ENCODE measurements at regions not wholly inside any gene's neighbourhood (a gene's known extent, or its start where the extent isn't known, plus 50 kb on each side); places are given as distances from the start of the nearest gene placed in this dataset.

- FAIRE-seq (no peak), DNase-seq (no peak)
- intact Hi-C loops (cut with DNase I) = no loop called here
- Histone ChIP-seq H3K4me1 (ENCODE audit: control insufficient read depth in 2 of 3, insufficient read depth in 2 of 3, low read depth in 1 of 3, low read length in 3 of 3) (no peaks in the 10 kb centered on the region), H3K27me3 (ENCODE audit: control insufficient read depth, insufficient read depth, low read length) (no peaks in the 10 kb centered on the region), H3K36me3 (ENCODE audit: control insufficient read depth in 2 of 3, insufficient read depth in 3 of 3, low read length in 3 of 3) (no peaks in the 10 kb centered on the region), H3K27ac (ENCODE audit: low read depth in 2 of 2, low read length in 2 of 2) (no peak overlapping the region), H3K4me3 (ENCODE audit: low read length in 3 of 3) (no peak overlapping the region), H3K9ac (ENCODE audit: low read length in 3 of 3) (no peak overlapping the region), H3K9me3 (ENCODE audit: control insufficient read depth in 2 of 3, insufficient read depth in 1 of 3, low read length in 3 of 3) (no peaks in the 10 kb centered on the region)
- no peak for TF ChIP-seq CTCF (IDR thresholded peaks at IDR 0.05; ENCODE audit: borderline replicate concordance, extremely low read depth, insufficient read depth)
These were observed 101.5 kb upstream of the RAP1B start for GRCh38 chr12:68509242-68509641.

- H3K27me3 ChIP-seq (ENCODE audit: control insufficient read depth, insufficient read depth, low read length) = no peaks in the 10 kb centered on the region
- no peaks in the 10 kb centered on the region for H3K9me3 ChIP-seq (ENCODE audit: control insufficient read depth in 2 of 3, insufficient read depth in 1 of 3, low read length in 3 of 3)
- FAIRE-seq (no peak), DNase-seq (no peak)
- H3K4me3 ChIP-seq (ENCODE audit: low read length in 3 of 3) = no peak overlapping the region
- intact Hi-C loops (cut with DNase I) = no loop called here
- no peak for TF ChIP-seq CTCF (IDR thresholded peaks at IDR 0.05; ENCODE audit: borderline replicate concordance, extremely low read depth, insufficient read depth)
- H3K9ac ChIP-seq (ENCODE audit: low read length in 3 of 3) = no peak overlapping the region
- peaks cover 0 to 8% (median 0%) of the 10 kb centered on the region in 3 donors for H3K4me1 ChIP-seq (ENCODE audit: control insufficient read depth in 2 of 3, insufficient read depth in 2 of 3, low read depth in 1 of 3, low read length in 3 of 3)
- H3K36me3 ChIP-seq (ENCODE audit: control insufficient read depth in 2 of 3, insufficient read depth in 3 of 3, low read length in 3 of 3) = no peaks in the 10 kb centered on the region
- no peak overlapping the region for H3K27ac ChIP-seq (ENCODE audit: low read depth in 2 of 2, low read length in 2 of 2)
These were observed 100.3 kb upstream of the RAP1B start for GRCh38 chr12:68510397-68510796.

GRCh38 chr12:68514807-68515411, 95.8 kb upstream of the RAP1B start:
- no peak for TF ChIP-seq CTCF (IDR thresholded peaks at IDR 0.05; ENCODE audit: borderline replicate concordance, extremely low read depth, insufficient read depth)
- Histone ChIP-seq H3K4me3 (ENCODE audit: low read length in 3 of 3) (no peak overlapping the region), H3K9ac (ENCODE audit: low read length in 3 of 3) (no peak overlapping the region), H3K4me1 (ENCODE audit: control insufficient read depth in 2 of 3, insufficient read depth in 2 of 3, low read depth in 1 of 3, low read length in 3 of 3) (peaks cover 0 to 8% (median 0%) of the 10 kb centered on the region in 3 donors), H3K27ac (ENCODE audit: low read depth in 2 of 2, low read length in 2 of 2) (no peak overlapping the region), H3K9me3 (ENCODE audit: control insufficient read depth in 2 of 3, insufficient read depth in 1 of 3, low read length in 3 of 3) (no peaks in the 10 kb centered on the region), H3K36me3 (ENCODE audit: control insufficient read depth in 2 of 3, insufficient read depth in 3 of 3, low read length in 3 of 3) (no peaks in the 10 kb centered on the region), H3K27me3 (ENCODE audit: control insufficient read depth, insufficient read depth, low read length) (no peaks in the 10 kb centered on the region)
- no peak for FAIRE-seq
- intact Hi-C loops (cut with DNase I) = no loop called here
- DNase-seq = no peak

GRCh38 chr12:68515793-68516192, 94.9 kb upstream of the RAP1B start:
- H3K27ac ChIP-seq (ENCODE audit: low read depth in 2 of 2, low read length in 2 of 2) = no peak overlapping the region
- no peak overlapping the region for H3K9ac ChIP-seq (ENCODE audit: low read length in 3 of 3)
- H3K36me3 ChIP-seq (ENCODE audit: control insufficient read depth in 2 of 3, insufficient read depth in 3 of 3, low read length in 3 of 3) = no peaks in the 10 kb centered on the region
- no peaks in the 10 kb centered on the region for H3K9me3 ChIP-seq (ENCODE audit: control insufficient read depth in 2 of 3, insufficient read depth in 1 of 3, low read length in 3 of 3)
- H3K4me3 ChIP-seq (ENCODE audit: low read length in 3 of 3) = no peak overlapping the region
- intact Hi-C loops (cut with DNase I) = no loop called here
- H3K4me1 ChIP-seq (ENCODE audit: control insufficient read depth in 2 of 3, insufficient read depth in 2 of 3, low read depth in 1 of 3, low read length in 3 of 3) = peaks cover 0 to 8% (median 0%) of the 10 kb centered on the region in 3 donors
- no peaks in the 10 kb centered on the region for H3K27me3 ChIP-seq (ENCODE audit: control insufficient read depth, insufficient read depth, low read length)
- DNase-seq (no peak), FAIRE-seq (no peak)
- no peak for TF ChIP-seq CTCF (IDR thresholded peaks at IDR 0.05; ENCODE audit: borderline replicate concordance, extremely low read depth, insufficient read depth)
